ENCODE measurements at regions not wholly inside any gene's neighbourhood (a gene's known extent, or its start where the extent isn't known, plus 50 kb on each side); places are given as distances from the start of the nearest gene placed in this dataset.
A peak's percentile ranks its signal among the peaks of the same experiment; 100 is the strongest.

DNA sequence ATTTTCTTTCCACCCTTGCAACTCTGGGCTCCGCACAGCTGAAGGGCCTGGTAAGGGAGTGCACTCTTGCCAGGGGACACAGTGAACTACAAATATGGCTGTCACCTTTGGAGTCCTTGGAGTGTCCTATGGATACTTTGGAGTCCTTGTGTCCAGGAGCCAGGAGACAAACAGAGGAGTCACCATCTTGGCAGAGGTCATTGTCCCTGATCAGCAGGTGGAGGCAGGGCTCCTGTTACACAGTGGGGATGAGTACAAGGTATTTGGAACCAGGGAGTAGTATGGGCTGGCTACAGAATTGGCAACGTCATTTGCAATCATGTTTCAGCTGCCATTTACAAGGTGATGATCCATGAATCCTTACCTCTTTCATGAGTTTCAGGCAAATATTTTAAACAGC, 132.5 kb downstream of the FAM161A start:
- no peak for DNase-seq

- DNase-seq, result no peak
Observed at GRCh38 chr2:61720911-61721310, 132.9 kb downstream of the FAM161A start.

DNA sequence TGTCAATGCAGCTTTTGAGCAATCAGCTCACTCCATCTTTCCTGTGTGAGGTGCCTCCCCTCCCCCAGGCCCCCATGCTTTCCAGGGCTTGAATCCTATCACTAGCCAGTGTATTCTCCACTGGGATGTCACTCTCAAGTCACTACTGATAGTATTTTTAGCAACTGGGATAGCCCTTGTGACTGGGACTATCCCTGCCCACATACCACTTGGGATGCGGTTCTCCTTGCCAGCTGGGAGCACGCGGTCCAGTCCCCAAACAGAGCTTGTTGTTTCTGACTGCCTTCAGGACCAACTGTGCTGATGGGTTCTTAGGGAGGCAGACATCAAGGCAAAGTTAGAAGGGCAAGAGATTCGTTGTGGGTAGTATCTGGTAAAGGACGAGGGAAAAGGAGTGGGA, 134.9 kb downstream of the FAM161A start:
- no peak for DNase-seq

DNA sequence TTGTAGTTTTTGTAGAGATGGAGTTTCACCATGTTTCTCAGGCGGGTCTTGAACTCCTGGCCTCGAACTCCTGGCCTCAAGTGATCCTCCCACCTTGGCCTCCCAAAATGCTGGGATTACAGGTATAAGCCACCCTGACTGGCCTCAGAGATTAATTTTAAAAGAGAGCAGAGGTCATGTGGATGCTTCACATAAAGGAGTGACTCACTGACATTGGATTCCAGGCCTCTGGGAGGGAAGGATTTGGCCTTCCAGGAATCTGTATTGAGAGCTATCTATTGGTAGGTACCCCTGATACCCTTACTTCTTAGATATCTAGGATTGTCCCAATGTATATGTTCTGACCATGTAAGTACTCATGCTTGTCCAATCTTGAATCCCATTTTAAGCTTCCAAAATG, 138.4 kb downstream of the FAM161A start:
- DNase-seq, result no peak

GRCh38 chr2:61714210-61714609, 139.7 kb downstream of the FAM161A start:
- no peak for DNase-seq

DNA sequence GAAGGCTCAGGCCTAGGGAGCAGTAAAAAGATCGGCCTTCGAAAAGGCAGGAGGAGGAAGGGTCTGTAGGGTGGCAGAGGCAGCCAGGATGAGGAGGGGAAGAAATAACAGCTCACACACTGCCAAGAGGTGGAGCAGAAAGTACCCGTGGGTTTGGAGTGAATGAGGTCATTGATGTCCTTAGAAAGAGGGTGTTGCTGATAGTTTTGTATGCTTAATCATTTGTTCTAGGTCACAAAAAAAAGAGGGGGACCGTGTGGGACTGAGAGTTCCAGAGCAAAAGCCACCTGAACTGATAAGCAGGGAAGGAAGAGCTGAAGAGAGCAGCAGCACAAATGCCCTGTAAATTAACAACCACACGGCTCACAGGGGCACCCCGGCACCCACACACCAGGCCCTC, 140.4 kb downstream of the FAM161A start:
- DNase-seq, result no peak

GRCh38 chr2:61712060-61712459, 141.8 kb downstream of the FAM161A start:
- no peak for DNase-seq

- no peak for DNase-seq
Observed at GRCh38 chr2:61710711-61711110, 143.1 kb downstream of the FAM161A start.

DNA sequence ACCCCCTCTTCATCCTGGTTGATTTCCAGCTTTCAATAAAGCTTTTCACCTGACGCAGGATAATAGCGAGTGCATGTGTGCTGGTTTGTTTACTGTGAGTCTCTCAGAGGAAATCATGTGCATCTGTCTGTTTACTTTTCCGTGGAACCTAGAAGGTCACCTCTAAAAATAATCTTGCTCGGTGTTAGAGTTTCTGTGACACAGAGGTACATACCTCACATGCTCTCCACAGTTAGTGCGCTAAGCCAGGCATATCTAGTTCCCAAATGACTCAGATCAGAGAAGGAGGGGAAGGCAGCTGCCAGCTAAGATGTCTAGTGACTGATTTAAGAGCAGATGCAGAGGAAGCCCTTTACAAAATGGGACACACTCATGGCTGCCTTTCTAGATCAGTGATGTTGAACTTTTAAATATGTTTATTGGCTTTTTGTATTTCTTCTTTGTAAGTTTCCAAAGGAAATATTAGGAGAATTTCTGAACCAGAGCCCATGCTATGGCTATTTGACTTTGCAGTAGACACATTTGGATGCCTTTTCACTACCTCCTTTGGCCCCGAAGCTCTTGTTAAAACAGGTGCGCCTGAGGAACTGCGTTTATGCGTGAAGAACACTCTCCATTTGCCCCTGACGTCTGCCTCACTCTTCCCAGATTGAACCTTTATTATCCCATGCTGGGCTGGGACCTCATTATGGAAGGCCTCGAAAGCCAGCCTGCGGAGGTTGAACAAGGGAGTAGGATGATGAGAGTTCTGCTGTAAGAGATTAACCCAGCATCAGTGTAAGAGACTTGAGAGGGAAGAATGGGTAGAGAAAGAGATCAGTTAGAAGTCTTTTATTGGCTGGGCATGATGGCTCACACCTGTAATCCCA, 145.6 kb downstream of the FAM161A start:
- DNase-seq, result peak; percentile 41

DNA sequence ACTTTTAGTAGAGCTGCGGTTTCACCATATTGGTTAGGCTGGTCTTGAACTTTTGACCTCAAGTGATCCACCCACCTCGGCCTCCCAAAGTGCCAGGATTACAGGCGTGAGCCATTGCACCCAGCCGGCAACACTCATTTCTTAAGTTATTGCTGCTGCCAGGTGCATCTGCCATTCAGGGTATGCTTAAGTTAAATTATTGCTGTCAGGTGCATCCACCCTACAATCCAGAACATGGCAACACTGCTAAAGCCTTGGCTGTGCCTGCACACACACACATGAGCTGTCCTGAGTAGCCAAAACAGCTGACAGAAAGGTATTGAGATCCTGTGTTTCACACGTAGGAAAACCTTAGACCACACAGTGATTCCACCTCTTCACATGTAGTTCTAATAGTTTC, 148.2 kb downstream of the FAM161A start:
- no peak for DNase-seq

DNA sequence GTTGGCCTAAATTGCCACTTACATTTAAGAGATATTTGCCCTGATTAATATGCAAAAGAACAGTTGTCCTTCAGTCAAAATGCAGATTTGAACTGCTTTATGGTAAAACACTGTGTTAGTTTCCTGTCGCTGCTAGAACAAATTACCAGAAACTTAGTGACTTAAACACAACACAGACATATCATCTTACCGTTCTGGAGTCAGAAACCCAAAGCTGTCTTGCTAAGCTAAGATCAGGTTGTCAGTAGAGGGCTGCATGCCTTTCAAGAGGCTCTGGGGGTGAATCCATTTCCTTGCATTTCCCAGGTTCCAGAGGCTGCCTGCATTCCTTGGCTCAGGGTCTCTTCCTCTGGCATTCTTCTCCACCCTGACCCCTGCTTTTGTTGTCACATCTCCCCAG, 149.5 kb downstream of the FAM161A start:
- DNase-seq, result no peak

DNA sequence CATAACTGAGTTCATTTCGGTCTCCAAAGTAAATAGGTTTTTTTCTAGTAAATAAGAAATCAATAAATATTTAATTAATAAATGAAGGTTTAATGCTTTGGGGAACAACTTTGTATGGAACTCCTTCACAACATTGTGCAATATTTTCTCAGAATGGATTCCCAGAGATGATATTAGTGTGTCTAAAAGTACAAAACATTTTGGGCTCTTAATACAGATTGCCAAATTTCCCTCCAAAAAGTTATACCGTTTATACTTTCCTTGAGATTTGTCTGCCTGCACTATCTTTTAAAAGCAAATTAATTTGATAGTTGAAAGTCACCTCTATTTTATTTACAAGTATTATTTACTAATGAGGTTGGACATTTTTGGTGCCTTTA, 151.8 kb downstream of the FAM161A start:
- DNase-seq, result no peak

DNA sequence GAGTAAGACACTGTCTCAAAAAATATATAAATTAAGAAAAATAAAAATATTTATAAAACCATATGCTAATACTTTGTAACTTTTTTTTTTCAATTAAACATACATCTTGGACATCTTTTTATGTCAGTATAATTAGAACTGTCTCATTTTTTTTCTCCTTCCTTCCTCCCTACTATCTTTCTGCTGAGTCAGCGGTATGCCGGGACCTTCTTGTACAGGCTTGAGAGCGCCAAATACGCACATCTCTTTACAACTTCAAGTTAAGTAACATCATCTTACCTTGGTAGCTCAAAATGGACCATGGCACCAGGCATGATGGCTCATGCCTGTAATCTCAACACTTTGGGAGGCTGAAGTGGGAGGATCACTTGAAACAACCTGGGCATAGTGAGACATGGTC, 153.4 kb downstream of the FAM161A start:
- DNase-seq, result no peak

DNA sequence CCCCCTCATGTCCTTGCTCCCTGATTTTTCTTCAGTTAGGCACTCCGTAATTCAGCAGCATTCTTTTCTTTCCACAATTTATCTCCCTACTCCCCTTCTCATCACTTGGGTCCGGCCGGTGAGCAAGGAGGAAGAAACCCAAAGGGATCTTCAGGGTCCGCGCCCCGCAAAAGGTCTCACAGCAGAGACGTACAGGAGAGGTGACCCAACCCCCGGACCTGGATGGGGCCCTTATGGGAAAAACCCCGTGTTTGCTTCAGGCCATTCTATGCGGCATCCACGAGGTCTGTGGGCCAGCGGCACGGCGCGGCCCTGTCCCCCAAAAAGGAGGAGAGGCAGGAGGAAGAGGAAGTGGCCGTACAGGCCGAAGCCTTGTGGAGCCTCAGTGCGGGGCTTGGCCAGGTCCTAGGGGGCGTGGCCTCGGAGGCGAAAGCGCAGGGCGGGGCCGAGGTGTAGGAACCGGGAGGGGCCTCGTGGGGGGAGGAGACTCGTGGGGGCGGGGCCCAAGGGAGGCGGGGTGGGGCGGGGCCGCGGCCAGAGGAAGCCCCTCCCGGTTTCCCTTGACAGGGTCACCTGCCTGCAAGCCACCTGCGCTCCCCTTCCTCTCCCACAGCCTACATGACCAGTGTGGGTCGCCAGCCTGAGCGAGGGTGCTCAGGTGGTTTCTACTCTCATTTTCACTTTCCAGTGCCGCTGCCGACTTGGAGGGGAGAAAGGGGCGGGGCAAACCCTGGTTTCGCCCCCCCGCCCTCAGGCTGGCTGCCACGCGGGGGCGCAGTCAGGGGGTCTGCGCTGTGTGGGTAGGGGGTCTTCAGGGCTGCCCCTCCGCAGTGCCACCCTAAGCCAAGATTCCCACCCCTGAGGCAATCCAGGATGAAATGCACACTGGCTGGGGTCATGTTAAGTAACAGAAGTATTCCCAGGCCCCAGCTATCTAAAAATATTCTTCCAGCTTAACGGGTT, 156.4 kb upstream of the XPO1 start:
- DNase-seq, result peak; percentile 89

DNA sequence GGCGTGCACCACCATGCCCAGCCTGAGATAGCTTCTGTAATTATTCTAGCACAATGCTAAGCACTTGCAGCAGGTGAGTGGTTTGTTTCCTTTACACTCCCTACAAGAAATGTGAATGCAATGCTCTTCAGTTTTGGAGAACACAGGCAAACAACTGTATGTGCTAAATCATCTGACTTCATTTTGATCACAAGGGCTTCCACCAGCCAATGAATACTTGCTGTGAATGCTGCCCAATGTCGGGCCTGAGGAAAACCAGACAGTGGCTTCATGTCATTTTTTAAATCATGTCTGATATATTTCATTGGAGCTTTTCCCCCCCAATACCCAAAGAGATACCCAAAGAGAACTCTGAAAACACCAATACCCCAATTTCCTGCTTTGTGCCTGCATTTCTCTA, 155.6 kb upstream of the XPO1 start:
- no peak for DNase-seq

DNA sequence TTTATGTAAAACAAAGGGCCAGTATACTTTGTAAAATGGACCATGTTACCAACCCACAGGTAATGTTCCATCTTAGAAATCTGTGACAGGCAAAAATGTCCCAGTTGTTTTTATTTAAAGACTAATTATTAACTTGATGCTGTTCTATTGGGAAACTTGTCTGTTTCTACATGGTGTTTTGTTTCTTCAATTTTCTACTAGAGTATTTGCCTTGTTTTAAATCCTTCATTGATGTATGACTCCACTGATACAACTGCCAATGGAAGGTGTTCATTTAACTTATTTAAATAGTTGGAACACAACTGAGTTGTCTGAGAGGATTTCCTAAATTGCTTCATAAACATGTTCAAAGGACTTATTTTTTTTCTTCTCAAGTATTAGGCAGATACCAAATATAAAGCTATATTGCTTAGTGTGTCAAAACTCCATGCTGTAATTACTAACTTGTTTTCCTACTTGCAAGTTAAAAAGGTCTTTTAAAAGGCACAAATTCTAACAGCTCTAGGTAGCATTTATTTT, 152.0 kb upstream of the XPO1 start:
- DNase-seq, result no peak

- no peak for DNase-seq
Observed at GRCh38 chr2:61689568-61689967, 151.4 kb upstream of the XPO1 start.

- no peak for DNase-seq
Observed at GRCh38 chr2:61688369-61689334, 150.5 kb upstream of the XPO1 start.

- no peak for DNase-seq
Observed at GRCh38 chr2:61679096-61679495, 140.9 kb upstream of the XPO1 start.

GRCh38 chr2:61677942-61678341, 139.8 kb upstream of the XPO1 start:
- DNase-seq, result no peak

GRCh38 chr2:61677306-61677705, 139.2 kb upstream of the XPO1 start:
- no peak for DNase-seq

GRCh38 chr2:61675204-61675603, 137.0 kb upstream of the XPO1 start:
- DNase-seq, result no peak
